GM23338 (cell line): ENCODE measurements at regions not wholly inside any gene's neighbourhood (a gene's known extent, or its start where the extent isn't known, plus 50 kb on each side); places are given as distances from the start of the nearest gene placed in this dataset.

Source experiments
- ATAC-seq: fragments of 200-7000 bp; cut with Tn5 transposase; 3 replicates; pipeline ENCODE4 v1.9.1; 2020
- DNase-seq: peaks from one replicate; pipeline ENCODE4 v3.0.0-alpha.2; 2015; ENCODE audit warnings: low spot score
- H2AFZ ChIP-seq: fragments of 200-600 bp; sonication (generic); 2 replicates; pipeline ENCODE4 v1.8.0; 2016; ENCODE audit warnings: antibody characterized with exemption, mild to moderate bottlenecking, moderate library complexity
- H3F3A ChIP-seq: fragments of 200-600 bp; sonication (generic); replicated peaks from 2 replicates; pipeline ENCODE4 v1.8.0; 2017; ENCODE audit warnings: antibody characterized with exemption, mixed run types, low read depth
- H3K27ac ChIP-seq: fragments of 200-600 bp; sonication (generic); 2 replicates; pipeline ENCODE4 v1.6.1; 2016; ENCODE audit warnings: low read depth
- H3K27me3 ChIP-seq: fragments of 200-600 bp; sonication (generic); 2 replicates; pipeline ENCODE4 v1.8.0; 2016; ENCODE audit warnings: mild to moderate bottlenecking, mixed run types, moderate library complexity; ENCODE audit not compliant: insufficient read depth
- H3K36me3 ChIP-seq: fragments of 200-600 bp; sonication (generic); 2 replicates; pipeline ENCODE4 v1.8.0; 2016; ENCODE audit warnings: mild to moderate bottlenecking; ENCODE audit not compliant: insufficient read depth
- H3K4me1 ChIP-seq: fragments of 200-600 bp; sonication (generic); 2 replicates; pipeline ENCODE4 v1.8.0; 2016; ENCODE audit warnings: mild to moderate bottlenecking, moderate library complexity; ENCODE audit not compliant: insufficient read depth
- H3K4me2 ChIP-seq: fragments of 200-600 bp; sonication (generic); 2 replicates; pipeline ENCODE4 v1.7.1; 2017; ENCODE audit warnings: mixed run types
- H3K4me3 ChIP-seq: fragments of 200-600 bp; sonication (generic); 2 replicates; pipeline ENCODE4 v1.6.1; 2016; ENCODE audit warnings: mixed run types
- H3K79me2 ChIP-seq: fragments of 200-600 bp; sonication (generic); replicated peaks from 2 replicates; pipeline ENCODE4 v1.8.0; 2017; ENCODE audit warnings: mild to moderate bottlenecking; ENCODE audit not compliant: insufficient read depth
- H3K9me2 ChIP-seq: fragments of 200-600 bp; sonication (generic); 2 replicates; pipeline ENCODE4 v1.8.0; 2017; ENCODE audit not compliant: insufficient read depth
- H4K20me1 ChIP-seq: fragments of 200-600 bp; sonication (generic); replicated peaks from 2 replicates; pipeline ENCODE4 v1.8.0; 2017; ENCODE audit warnings: mild to moderate bottlenecking; ENCODE audit not compliant: insufficient read depth
- H3K27ac Mint-ChIP-seq: 2 replicates; pipeline ENCODE4 v1.8.0; 2020; ENCODE audit warnings: inconsistent platforms, mild to moderate bottlenecking, moderate library complexity, mixed read lengths
- H3K27me3 Mint-ChIP-seq: 3 replicates; pipeline ENCODE4 v1.8.0; 2022; ENCODE audit warnings: low read depth, mild to moderate bottlenecking, moderate library complexity, mixed read lengths, inconsistent platforms; ENCODE audit not compliant: insufficient read depth, poor library complexity
- H3K36me3 Mint-ChIP-seq: 3 replicates; pipeline ENCODE4 v1.8.0; 2021; ENCODE audit warnings: low read depth, mild to moderate bottlenecking, inconsistent platforms, moderate library complexity, mixed read lengths
- H3K4me1 Mint-ChIP-seq: 3 replicates; pipeline ENCODE4 v1.8.0; 2020; ENCODE audit warnings: mild to moderate bottlenecking, inconsistent platforms, mixed read lengths
- H3K4me3 Mint-ChIP-seq: 3 replicates; pipeline ENCODE4 v1.8.0; 2021; ENCODE audit warnings: moderate library complexity, mild to moderate bottlenecking, inconsistent platforms, mixed read lengths
- H3K9me3 Mint-ChIP-seq: 3 replicates; pipeline ENCODE4 v1.8.0; 2020; ENCODE audit warnings: moderate library complexity, mild to moderate bottlenecking, inconsistent platforms, mixed read lengths
- CREB1 ChIP-seq: fragments of 250-450 bp; sonication (Bioruptor Pico); IDR thresholded peaks from 2 replicates; pipeline ENCODE4 v1.5.0; 2020; ENCODE audit warnings: low read depth, mild to moderate bottlenecking, moderate library complexity
- EZH2 ChIP-seq: fragments of 200-600 bp; sonication (generic); IDR thresholded peaks from one replicate; pipeline ENCODE4 v1.8.0; 2017; ENCODE audit warnings: antibody characterized with exemption, mild to moderate bottlenecking, low read depth; ENCODE audit not compliant: unreplicated experiment
- EZH2phosphoT487 ChIP-seq: fragments of 200-600 bp; sonication (generic); IDR thresholded peaks from one replicate; pipeline ENCODE4 v1.8.1; 2018; ENCODE audit warnings: antibody characterized with exemption; ENCODE audit not compliant: unreplicated experiment
- JUNB ChIP-seq: IDR thresholded peaks from one replicate; pipeline ENCODE4 v1.6.1; 2016; ENCODE audit warnings: antibody characterized with exemption; ENCODE audit not compliant: unreplicated experiment
- NANOG ChIP-seq: IDR thresholded peaks from 2 replicates; pipeline ENCODE4 v1.6.1; 2016; ENCODE audit warnings: antibody characterized with exemption, borderline replicate concordance
- POLR2AphosphoS5 ChIP-seq: IDR thresholded peaks from 2 replicates; pipeline ENCODE4 v1.6.1; 2016; ENCODE audit warnings: antibody characterized with exemption, low read depth
- STAT1 ChIP-seq: IDR thresholded peaks from one replicate; pipeline ENCODE4 v1.6.1; 2016; ENCODE audit warnings: antibody characterized with exemption; ENCODE audit not compliant: unreplicated experiment
- ZNF114 ChIP-seq: fragments of 250-450 bp; sonication (Bioruptor Pico); IDR thresholded peaks from 2 replicates; pipeline ENCODE4 v1.5.0; 2020; ENCODE audit warnings: mild to moderate bottlenecking, moderate library complexity
- ZNF331 ChIP-seq: fragments of 250-450 bp; sonication (Bioruptor Pico); IDR thresholded peaks from 2 replicates; pipeline ENCODE4 v1.5.0; 2020; ENCODE audit warnings: low read depth, mild to moderate bottlenecking, moderate library complexity
- TF ChIP-seq, protein P1 (sequence below), 2 experiments: fragments of 200-600 bp in 1 of 2; sonication (generic) in 1 of 2; conservative IDR thresholded peaks; 2 replicates each; pipeline versions ENCODE4 v1.5.1 to v1.6.1; 2016 to 2017; ENCODE audit warnings: antibody characterized with exemption in 2 of 2, low read depth in 2 of 2, mild to moderate bottlenecking in 2 of 2, moderate library complexity in 1 of 2
- TF ChIP-seq, protein P2 (sequence below): IDR thresholded peaks from one replicate; pipeline ENCODE4 v1.6.1; 2018; ENCODE audit warnings: antibody characterized with exemption; ENCODE audit not compliant: unreplicated experiment
- TF ChIP-seq, protein P3 (sequence below): IDR thresholded peaks from 2 replicates; pipeline ENCODE4 v1.6.1; 2016; ENCODE audit warnings: antibody characterized with exemption
- TF ChIP-seq, protein P4 (sequence below): fragments of 250-450 bp; sonication (Bioruptor Pico); IDR thresholded peaks from 2 replicates; pipeline ENCODE4 v1.5.0; 2020; ENCODE audit warnings: mild to moderate bottlenecking, moderate library complexity

DNA sequence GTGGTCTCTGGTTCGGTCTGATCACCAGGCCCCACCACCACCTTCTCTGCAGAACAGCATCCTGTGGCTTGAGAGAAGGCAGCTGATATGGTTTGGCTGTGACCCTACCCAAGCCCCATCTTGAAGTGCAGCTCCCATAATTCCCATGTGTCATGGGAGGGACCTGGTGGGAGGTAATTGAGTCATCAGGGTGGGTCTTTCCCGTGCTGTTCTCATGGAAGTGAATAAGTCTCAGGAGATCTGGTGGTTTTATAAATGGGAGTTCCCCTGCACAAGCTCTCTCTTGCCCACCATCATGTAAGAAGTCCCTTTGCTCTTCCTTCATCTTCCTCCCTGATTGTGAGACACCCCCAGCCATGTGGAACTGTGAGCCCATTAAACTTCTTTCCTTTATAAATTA, 352.3 kb upstream of the CDH5 start:
- TF ChIP-seq EZH2 = no peak
- no peak for TF ChIP-seq ZNF114 (CRISPR knock-in tag)
- no peak for TF ChIP-seq ZNF331 (CRISPR knock-in tag)
- TF ChIP-seq, protein P1, sequence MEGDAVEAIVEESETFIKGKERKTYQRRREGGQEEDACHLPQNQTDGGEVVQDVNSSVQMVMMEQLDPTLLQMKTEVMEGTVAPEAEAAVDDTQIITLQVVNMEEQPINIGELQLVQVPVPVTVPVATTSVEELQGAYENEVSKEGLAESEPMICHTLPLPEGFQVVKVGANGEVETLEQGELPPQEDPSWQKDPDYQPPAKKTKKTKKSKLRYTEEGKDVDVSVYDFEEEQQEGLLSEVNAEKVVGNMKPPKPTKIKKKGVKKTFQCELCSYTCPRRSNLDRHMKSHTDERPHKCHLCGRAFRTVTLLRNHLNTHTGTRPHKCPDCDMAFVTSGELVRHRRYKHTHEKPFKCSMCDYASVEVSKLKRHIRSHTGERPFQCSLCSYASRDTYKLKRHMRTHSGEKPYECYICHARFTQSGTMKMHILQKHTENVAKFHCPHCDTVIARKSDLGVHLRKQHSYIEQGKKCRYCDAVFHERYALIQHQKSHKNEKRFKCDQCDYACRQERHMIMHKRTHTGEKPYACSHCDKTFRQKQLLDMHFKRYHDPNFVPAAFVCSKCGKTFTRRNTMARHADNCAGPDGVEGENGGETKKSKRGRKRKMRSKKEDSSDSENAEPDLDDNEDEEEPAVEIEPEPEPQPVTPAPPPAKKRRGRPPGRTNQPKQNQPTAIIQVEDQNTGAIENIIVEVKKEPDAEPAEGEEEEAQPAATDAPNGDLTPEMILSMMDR (conservative IDR thresholded peaks at IDR 0.05; ENCODE audit: low read depth in 2 of 2) = no peak
- TF ChIP-seq POLR2AphosphoS5 = no peak
- TF ChIP-seq NANOG = no peak
- TF ChIP-seq, protein P2, sequence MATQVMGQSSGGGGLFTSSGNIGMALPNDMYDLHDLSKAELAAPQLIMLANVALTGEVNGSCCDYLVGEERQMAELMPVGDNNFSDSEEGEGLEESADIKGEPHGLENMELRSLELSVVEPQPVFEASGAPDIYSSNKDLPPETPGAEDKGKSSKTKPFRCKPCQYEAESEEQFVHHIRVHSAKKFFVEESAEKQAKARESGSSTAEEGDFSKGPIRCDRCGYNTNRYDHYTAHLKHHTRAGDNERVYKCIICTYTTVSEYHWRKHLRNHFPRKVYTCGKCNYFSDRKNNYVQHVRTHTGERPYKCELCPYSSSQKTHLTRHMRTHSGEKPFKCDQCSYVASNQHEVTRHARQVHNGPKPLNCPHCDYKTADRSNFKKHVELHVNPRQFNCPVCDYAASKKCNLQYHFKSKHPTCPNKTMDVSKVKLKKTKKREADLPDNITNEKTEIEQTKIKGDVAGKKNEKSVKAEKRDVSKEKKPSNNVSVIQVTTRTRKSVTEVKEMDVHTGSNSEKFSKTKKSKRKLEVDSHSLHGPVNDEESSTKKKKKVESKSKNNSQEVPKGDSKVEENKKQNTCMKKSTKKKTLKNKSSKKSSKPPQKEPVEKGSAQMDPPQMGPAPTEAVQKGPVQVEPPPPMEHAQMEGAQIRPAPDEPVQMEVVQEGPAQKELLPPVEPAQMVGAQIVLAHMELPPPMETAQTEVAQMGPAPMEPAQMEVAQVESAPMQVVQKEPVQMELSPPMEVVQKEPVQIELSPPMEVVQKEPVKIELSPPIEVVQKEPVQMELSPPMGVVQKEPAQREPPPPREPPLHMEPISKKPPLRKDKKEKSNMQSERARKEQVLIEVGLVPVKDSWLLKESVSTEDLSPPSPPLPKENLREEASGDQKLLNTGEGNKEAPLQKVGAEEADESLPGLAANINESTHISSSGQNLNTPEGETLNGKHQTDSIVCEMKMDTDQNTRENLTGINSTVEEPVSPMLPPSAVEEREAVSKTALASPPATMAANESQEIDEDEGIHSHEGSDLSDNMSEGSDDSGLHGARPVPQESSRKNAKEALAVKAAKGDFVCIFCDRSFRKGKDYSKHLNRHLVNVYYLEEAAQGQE = no peak
- no peak for TF ChIP-seq STAT1
- TF ChIP-seq, protein P3, sequence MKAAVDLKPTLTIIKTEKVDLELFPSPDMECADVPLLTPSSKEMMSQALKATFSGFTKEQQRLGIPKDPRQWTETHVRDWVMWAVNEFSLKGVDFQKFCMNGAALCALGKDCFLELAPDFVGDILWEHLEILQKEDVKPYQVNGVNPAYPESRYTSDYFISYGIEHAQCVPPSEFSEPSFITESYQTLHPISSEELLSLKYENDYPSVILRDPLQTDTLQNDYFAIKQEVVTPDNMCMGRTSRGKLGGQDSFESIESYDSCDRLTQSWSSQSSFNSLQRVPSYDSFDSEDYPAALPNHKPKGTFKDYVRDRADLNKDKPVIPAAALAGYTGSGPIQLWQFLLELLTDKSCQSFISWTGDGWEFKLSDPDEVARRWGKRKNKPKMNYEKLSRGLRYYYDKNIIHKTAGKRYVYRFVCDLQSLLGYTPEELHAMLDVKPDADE = no peak
- TF ChIP-seq CREB1 (CRISPR knock-in tag) = no peak
- TF ChIP-seq EZH2phosphoT487 = no peak
- TF ChIP-seq, protein P4, sequence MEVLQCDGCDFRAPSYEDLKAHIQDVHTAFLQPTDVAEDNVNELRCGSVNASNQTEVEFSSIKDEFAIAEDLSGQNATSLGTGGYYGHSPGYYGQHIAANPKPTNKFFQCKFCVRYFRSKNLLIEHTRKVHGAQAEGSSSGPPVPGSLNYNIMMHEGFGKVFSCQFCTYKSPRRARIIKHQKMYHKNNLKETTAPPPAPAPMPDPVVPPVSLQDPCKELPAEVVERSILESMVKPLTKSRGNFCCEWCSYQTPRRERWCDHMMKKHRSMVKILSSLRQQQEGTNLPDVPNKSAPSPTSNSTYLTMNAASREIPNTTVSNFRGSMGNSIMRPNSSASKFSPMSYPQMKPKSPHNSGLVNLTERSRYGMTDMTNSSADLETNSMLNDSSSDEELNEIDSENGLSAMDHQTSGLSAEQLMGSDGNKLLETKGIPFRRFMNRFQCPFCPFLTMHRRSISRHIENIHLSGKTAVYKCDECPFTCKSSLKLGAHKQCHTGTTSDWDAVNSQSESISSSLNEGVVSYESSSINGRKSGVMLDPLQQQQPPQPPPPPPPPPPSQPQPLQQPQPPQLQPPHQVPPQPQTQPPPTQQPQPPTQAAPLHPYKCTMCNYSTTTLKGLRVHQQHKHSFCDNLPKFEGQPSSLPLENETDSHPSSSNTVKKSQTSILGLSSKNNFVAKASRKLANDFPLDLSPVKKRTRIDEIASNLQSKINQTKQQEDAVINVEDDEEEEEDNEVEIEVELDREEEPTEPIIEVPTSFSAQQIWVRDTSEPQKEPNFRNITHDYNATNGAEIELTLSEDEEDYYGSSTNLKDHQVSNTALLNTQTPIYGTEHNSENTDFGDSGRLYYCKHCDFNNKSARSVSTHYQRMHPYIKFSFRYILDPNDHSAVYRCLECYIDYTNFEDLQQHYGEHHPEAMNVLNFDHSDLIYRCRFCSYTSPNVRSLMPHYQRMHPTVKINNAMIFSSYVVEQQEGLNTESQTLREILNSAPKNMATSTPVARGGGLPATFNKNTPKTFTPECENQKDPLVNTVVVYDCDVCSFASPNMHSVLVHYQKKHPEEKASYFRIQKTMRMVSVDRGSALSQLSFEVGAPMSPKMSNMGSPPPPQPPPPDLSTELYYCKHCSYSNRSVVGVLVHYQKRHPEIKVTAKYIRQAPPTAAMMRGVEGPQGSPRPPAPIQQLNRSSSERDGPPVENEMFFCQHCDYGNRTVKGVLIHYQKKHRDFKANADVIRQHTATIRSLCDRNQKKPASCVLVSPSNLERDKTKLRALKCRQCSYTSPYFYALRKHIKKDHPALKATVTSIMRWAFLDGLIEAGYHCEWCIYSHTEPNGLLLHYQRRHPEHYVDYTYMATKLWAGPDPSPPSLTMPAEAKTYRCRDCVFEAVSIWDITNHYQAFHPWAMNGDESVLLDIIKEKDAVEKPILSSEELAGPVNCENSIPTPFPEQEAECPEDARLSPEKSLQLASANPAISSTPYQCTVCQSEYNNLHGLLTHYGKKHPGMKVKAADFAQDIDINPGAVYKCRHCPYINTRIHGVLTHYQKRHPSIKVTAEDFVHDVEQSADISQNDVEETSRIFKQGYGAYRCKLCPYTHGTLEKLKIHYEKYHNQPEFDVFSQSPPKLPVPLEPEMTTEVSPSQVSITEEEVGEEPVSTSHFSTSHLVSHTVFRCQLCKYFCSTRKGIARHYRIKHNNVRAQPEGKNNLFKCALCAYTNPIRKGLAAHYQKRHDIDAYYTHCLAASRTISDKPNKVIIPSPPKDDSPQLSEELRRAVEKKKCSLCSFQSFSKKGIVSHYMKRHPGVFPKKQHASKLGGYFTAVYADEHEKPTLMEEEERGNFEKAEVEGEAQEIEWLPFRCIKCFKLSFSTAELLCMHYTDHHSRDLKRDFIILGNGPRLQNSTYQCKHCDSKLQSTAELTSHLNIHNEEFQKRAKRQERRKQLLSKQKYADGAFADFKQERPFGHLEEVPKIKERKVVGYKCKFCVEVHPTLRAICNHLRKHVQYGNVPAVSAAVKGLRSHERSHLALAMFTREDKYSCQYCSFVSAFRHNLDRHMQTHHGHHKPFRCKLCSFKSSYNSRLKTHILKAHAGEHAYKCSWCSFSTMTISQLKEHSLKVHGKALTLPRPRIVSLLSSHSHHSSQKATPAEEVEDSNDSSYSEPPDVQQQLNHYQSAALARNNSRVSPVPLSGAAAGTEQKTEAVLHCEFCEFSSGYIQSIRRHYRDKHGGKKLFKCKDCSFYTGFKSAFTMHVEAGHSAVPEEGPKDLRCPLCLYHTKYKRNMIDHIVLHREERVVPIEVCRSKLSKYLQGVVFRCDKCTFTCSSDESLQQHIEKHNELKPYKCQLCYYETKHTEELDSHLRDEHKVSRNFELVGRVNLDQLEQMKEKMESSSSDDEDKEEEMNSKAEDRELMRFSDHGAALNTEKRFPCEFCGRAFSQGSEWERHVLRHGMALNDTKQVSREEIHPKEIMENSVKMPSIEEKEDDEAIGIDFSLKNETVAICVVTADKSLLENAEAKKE (CRISPR knock-in tag) = no peak
- TF ChIP-seq JUNB = no peak
- Histone ChIP-seq H3K79me2 (no peaks in the 10 kb centered on the region), H3K27ac (no peak overlapping the region), H3F3A (no peaks in the 10 kb centered on the region), H4K20me1 (no peaks in the 10 kb centered on the region), H3K36me3 (no peaks in the 10 kb centered on the region), H3K4me3 (no peak overlapping the region), H3K4me1 (no peaks in the 10 kb centered on the region; the same call in 1 of the 2 replicates), H3K4me2 (no peak overlapping the region), H3K9me2 (peaks cover 23% of the 10 kb centered on the region), H2AFZ (no peak overlapping the region), H3K27me3 (no peaks in the 10 kb centered on the region)
- H3K4me3 Mint-ChIP-seq = no peak overlapping the region
- ATAC-seq = no peak
- no peak overlapping the region for H3K27ac Mint-ChIP-seq
- H3K9me3 Mint-ChIP-seq = peaks cover 3% of the 10 kb centered on the region; the same call in 2 of the 3 replicates
- H3K4me1 Mint-ChIP-seq = peaks cover 7% of the 10 kb centered on the region
- DNase-seq = no peak
- H3K27me3 Mint-ChIP-seq = peaks cover 1% of the 10 kb centered on the region
- 0 out of 3 replicates have a peak, but pooled peaks cover 8% of the 10 kb centered on the region for H3K36me3 Mint-ChIP-seq
